ENCODE measurements at regions not wholly inside any gene's neighbourhood (a gene's known extent, or its start where the extent isn't known, plus 50 kb on each side); places are given as distances from the start of the nearest gene placed in this dataset.

DNA sequence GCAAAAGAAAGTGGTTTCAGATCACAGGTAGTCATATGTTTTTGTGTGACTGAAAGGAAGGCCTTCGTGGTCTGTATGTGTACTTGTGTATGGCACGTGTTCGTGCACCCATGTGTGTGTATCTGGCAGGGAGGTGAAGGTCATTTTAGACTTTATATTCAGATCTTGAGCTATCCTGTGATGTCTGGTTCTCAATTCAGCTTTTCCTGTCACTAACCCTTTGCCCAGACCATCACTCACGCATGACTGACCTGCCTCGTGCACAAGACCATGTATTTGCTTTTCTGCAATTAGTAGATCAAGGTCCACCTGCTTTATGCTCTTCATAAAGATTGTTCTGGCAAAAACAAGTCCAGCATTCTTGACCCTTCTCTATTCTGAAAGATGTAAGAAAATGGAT is 139.7 kb upstream of the MAF start:
- ATAC-seq, result no peak
- intact Hi-C loops (cut with DNase I), result no loop called here
- no peaks in the 10 kb centered on the region for H3K9me3 ChIP-seq
- H3K4me3 ChIP-seq, result no peak overlapping the region
- no peaks in the 10 kb centered on the region for H3K27me3 ChIP-seq
- H3K4me1 ChIP-seq, result no peaks in the 10 kb centered on the region
- no peak for DNase-seq
- H3K36me3 ChIP-seq, result no peaks in the 10 kb centered on the region
- H3K27ac ChIP-seq, result no peak overlapping the region
- TF ChIP-seq, protein P1, sequence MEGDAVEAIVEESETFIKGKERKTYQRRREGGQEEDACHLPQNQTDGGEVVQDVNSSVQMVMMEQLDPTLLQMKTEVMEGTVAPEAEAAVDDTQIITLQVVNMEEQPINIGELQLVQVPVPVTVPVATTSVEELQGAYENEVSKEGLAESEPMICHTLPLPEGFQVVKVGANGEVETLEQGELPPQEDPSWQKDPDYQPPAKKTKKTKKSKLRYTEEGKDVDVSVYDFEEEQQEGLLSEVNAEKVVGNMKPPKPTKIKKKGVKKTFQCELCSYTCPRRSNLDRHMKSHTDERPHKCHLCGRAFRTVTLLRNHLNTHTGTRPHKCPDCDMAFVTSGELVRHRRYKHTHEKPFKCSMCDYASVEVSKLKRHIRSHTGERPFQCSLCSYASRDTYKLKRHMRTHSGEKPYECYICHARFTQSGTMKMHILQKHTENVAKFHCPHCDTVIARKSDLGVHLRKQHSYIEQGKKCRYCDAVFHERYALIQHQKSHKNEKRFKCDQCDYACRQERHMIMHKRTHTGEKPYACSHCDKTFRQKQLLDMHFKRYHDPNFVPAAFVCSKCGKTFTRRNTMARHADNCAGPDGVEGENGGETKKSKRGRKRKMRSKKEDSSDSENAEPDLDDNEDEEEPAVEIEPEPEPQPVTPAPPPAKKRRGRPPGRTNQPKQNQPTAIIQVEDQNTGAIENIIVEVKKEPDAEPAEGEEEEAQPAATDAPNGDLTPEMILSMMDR (IDR thresholded peaks at IDR 0.05), result no peak

DNA sequence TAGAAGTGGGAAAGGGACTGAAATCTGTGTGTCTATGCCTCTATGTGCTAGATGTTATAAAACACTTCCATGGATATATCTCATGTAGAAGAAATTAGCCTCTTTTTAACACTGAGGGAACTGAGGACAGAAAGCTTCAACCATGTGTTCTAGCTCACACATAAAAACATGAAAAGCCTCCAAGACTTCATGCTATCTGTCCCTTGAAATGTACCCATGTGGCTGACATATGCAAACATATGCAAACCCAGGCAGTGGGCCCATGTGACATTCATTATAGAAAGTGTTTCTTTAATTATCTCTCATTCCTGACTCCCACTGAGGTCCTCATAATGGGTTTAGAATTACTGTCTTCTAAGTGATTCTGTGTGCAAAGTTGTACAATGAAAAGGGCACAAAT is 134.7 kb upstream of the MAF start:
- TF ChIP-seq, protein P1 (IDR thresholded peaks at IDR 0.05), result no peak
- H3K9me3 ChIP-seq, result no peaks in the 10 kb centered on the region
- H3K36me3 ChIP-seq, result no peaks in the 10 kb centered on the region
- H3K4me3 ChIP-seq, result no peak overlapping the region
- intact Hi-C loops (cut with DNase I), result no loop called here
- ATAC-seq (no peak), DNase-seq (no peak)
- H3K4me1 ChIP-seq, result no peaks in the 10 kb centered on the region
- H3K27ac ChIP-seq, result no peak overlapping the region
- H3K27me3 ChIP-seq, result no peaks in the 10 kb centered on the region

DNA sequence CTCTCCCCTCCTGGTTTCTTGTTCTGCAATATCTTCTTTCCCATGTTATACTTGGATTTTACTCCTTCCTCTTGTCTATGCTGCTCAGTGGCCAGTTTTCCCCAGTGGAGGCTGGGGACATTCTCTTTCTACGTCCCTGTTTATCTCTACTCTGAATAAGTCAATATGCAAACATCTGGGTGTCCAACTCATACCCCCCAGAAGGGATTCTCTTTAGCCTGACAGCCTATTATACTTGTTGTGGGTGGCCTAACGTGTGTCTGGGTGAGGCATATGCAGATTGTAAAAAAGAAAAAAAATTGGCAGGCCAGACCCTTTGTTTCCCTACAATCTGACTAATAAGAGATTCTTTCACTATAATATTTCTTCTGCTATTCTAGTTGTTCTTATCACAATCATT is 134.2 kb upstream of the MAF start:
- no peaks in the 10 kb centered on the region for H3K36me3 ChIP-seq
- H3K27me3 ChIP-seq, result no peaks in the 10 kb centered on the region
- H3K4me3 ChIP-seq, result no peak overlapping the region
- no peak overlapping the region for H3K27ac ChIP-seq
- intact Hi-C loops (cut with DNase I), result no loop called here
- DNase-seq (no peak), ATAC-seq (no peak)
- no peaks in the 10 kb centered on the region for H3K4me1 ChIP-seq
- H3K9me3 ChIP-seq, result no peaks in the 10 kb centered on the region
- TF ChIP-seq, protein P1 (IDR thresholded peaks at IDR 0.05), result no peak

DNA sequence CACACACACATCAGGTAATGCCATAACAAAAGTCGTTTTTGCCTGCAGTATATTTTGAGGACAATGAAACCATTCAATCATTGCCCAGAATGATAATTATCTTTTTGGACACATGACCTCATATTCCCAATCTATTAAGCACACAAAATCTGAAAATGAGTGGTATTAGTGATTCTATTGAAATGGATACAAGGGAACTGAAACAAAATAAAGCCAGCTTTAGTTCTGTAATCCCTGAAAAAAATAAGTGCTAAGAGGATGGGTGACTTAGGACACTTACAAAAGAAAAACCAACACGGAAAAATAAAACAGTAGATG is 128.3 kb upstream of the MAF start:
- Histone ChIP-seq H3K27ac (no peak overlapping the region), H3K4me1 (no peaks in the 10 kb centered on the region), H3K4me3 (no peak overlapping the region), H3K9me3 (no peaks in the 10 kb centered on the region), H3K27me3 (no peaks in the 10 kb centered on the region), H3K36me3 (no peaks in the 10 kb centered on the region)
- TF ChIP-seq, protein P1 (IDR thresholded peaks at IDR 0.05), result no peak
- DNase-seq, result no peak
- intact Hi-C loops (cut with DNase I), result no loop called here
- no peak for ATAC-seq

DNA sequence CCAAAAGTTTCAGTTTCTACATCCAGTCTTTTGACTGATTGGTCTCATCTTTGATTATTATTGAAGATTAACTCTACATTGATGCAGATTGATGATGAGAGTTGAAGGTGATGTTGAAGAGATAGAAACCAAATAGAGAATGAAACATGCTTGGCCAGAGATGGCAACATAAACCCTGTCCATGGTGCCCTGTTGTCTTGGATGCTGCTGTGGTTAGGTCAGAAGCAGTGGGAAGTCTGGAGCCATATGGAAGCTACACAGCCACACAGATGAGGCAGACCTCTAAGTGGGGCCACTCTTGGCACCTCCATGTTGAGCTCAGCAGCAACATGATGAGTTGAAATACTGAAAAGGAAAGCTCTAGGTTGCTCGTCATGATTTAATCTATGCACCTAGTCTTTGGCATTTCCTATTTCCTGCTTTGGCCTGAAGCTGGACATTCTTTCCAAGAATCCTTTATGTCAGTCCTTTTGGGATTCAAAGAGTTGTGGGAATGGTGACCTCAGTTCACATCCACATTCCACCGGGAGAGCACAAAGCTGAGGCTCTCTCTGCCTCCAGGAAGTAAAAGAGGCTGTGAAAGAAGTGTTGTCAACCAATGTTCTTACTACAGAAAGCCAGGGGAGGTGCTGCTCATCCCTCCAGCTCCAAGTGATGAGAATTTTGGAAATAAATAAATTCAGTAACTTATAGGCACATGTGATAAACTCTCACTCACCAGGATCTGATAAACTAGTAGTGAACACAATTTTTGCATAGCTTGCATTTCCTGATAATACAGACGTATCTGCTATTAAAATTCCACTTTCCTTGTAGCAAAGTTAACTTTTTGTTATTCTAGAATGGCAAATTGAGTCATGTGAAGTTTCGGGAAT is 127.7 kb upstream of the MAF start:
- intact Hi-C loops (cut with DNase I), result no loop called here
- TF ChIP-seq, protein P1 (IDR thresholded peaks at IDR 0.05), result no peak
- no peak for DNase-seq
- no peaks in the 10 kb centered on the region for H3K4me1 ChIP-seq
- no peak for ATAC-seq
- no peaks in the 10 kb centered on the region for H3K27me3 ChIP-seq
- H3K36me3 ChIP-seq, result no peaks in the 10 kb centered on the region
- no peak overlapping the region for H3K4me3 ChIP-seq
- H3K9me3 ChIP-seq, result no peaks in the 10 kb centered on the region
- H3K27ac ChIP-seq, result no peak overlapping the region

DNA sequence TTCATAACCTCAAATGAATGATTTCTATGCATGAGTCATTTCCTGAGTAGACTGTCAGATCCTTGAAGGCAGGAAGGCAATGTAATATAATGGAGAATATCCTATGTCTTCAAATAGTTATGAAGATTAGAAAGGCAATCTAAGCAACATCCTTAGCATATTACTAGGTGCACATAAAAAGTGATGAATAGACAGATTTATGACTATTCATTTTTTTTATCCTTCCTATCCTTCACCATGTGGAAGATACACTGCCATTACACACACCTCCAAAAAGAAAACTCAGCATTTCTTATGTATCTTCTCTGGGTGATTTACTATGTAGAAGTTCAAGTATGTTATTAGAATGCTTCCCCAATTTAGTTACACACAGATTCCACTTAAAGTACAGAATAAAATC is 126.4 kb upstream of the MAF start:
- DNase-seq (no peak), ATAC-seq (no peak)
- TF ChIP-seq, protein P1 (IDR thresholded peaks at IDR 0.05), result no peak
- intact Hi-C loops (cut with DNase I), result no loop called here
- H3K4me3 ChIP-seq, result no peak overlapping the region
- no peaks in the 10 kb centered on the region for H3K4me1 ChIP-seq
- H3K27me3 ChIP-seq, result no peaks in the 10 kb centered on the region
- H3K36me3 ChIP-seq, result no peaks in the 10 kb centered on the region
- H3K27ac ChIP-seq, result no peak overlapping the region
- no peaks in the 10 kb centered on the region for H3K9me3 ChIP-seq

Data from upper lobe of right lung (tissue), 1 donor.